Type B pancreatic cell (in vitro differentiated cells): ENCODE measurements at regions not wholly inside any gene's neighbourhood (a gene's known extent, or its start where the extent isn't known, plus 50 kb on each side); places are given as distances from the start of the nearest gene placed in this dataset.

Experiments used
- DNase-seq: peaks from one replicate; pipeline ENCODE4 v3.0.0; 2021; ENCODE audit warnings: mixed read lengths; ENCODE audit not compliant: unreplicated experiment; ENCODE audit errors: extremely low spot score
- H3K27ac Mint-ChIP-seq: 2 replicates; pipeline ENCODE4 v1.8.0; 2021; ENCODE audit warnings: mild to moderate bottlenecking, mixed read lengths
- H3K27me3 Mint-ChIP-seq: 2 replicates; pipeline ENCODE4 v1.8.0; 2021; ENCODE audit warnings: mixed read lengths
- H3K36me3 Mint-ChIP-seq: 2 replicates; pipeline ENCODE4 v1.8.0; 2021; ENCODE audit warnings: mixed read lengths
- H3K4me1 Mint-ChIP-seq: one replicate; pipeline ENCODE4 v1.8.0; 2021; ENCODE audit warnings: mixed read lengths; ENCODE audit not compliant: unreplicated experiment
- H3K4me3 Mint-ChIP-seq: 2 replicates; pipeline ENCODE4 v1.8.0; 2021; ENCODE audit warnings: mild to moderate bottlenecking, mixed read lengths
- H3K9me3 Mint-ChIP-seq: 2 replicates; pipeline ENCODE4 v1.8.0; 2021; ENCODE audit warnings: mixed read lengths
- TF ChIP-seq, protein P1 (sequence below): fragments of 200-600 bp; sonication (generic); conservative IDR thresholded peaks from 2 replicates; pipeline ENCODE4 v1.5.0; 2021; ENCODE audit warnings: antibody characterized with exemption, mild to moderate bottlenecking

DNA sequence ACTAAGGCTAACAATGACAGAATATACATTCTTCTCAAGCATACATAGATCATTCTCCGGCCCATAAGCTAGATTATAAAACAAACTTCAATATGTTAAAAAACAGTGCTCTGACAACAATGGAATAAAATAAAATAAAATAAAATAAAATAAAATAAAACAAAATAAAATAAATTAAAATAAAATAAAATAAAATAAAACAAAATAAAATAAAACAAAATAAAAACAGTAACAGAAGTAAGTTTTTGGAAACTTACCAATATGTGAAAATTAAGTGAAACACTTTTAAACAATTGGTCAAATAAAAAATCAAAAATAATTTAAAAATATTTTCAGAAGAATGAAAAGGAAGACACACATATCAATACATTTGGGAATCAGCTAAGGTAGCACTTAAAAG lies 1785.8 kb upstream of the PCDH20 start:
- DNase-seq = no peak
- Mint-ChIP-seq H3K9me3 (no peaks in the 10 kb centered on the region), H3K4me1 (no peaks in the 10 kb centered on the region), H3K36me3 (no peaks in the 10 kb centered on the region), H3K27me3 (no peaks in the 10 kb centered on the region), H3K4me3 (no peak overlapping the region), H3K27ac (no peak overlapping the region)
- TF ChIP-seq, protein P1, sequence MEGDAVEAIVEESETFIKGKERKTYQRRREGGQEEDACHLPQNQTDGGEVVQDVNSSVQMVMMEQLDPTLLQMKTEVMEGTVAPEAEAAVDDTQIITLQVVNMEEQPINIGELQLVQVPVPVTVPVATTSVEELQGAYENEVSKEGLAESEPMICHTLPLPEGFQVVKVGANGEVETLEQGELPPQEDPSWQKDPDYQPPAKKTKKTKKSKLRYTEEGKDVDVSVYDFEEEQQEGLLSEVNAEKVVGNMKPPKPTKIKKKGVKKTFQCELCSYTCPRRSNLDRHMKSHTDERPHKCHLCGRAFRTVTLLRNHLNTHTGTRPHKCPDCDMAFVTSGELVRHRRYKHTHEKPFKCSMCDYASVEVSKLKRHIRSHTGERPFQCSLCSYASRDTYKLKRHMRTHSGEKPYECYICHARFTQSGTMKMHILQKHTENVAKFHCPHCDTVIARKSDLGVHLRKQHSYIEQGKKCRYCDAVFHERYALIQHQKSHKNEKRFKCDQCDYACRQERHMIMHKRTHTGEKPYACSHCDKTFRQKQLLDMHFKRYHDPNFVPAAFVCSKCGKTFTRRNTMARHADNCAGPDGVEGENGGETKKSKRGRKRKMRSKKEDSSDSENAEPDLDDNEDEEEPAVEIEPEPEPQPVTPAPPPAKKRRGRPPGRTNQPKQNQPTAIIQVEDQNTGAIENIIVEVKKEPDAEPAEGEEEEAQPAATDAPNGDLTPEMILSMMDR = no peak

DNA sequence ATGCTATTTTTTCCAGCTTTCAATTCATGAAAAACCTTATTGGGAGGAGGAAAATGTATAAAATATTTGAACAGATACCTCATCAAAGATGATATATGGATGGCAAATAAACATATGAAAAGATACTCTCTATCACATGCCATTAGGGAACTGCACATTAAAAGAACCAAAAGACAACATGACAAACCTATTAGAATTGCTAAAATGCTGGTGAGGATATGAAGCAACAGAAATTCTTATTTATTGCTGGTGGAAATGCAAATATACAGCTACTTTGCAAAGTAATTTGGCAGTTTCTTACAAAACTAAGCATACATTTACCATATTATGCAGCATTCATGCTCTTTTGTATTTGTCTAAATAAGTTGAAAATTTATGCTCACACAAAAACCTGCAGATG lies 1783.9 kb upstream of the PCDH20 start:
- Mint-ChIP-seq H3K36me3 (no peaks in the 10 kb centered on the region), H3K4me1 (no peaks in the 10 kb centered on the region), H3K27ac (no peak overlapping the region)

DNA sequence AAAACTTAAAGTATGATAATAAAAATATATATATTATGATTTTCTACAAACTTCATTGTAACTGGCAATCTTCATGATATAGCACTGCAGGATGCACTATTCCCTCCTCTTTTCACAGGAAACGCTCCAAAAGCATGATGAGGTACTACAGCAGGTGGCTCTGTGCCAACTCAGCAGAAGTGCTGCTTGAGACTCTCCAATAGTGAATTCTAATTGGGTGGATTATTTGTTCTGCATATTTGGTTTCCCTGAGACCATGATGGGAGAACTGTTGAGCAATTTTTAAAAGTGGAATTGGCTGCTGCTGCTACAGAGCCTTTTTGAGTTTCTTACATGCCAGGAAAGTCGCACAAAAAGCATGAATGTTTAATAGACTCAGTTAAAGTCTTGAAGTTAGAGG lies 1782.4 kb upstream of the PCDH20 start:
- Mint-ChIP-seq H3K27ac (no peak overlapping the region), H3K36me3 (no peaks in the 10 kb centered on the region), H3K4me1 (no peaks in the 10 kb centered on the region), H3K9me3 (no peaks in the 10 kb centered on the region), H3K27me3 (no peaks in the 10 kb centered on the region), H3K4me3 (no peak overlapping the region)
- TF ChIP-seq, protein P1 = no peak
- DNase-seq = no peak

More for the DNA sequence above, 1783.9 kb upstream of the PCDH20 start:
- TF ChIP-seq, protein P1 = no peak
- DNase-seq = no peak
- Mint-ChIP-seq H3K4me3 (no peak overlapping the region), H3K9me3 (no peaks in the 10 kb centered on the region), H3K27me3 (no peaks in the 10 kb centered on the region)

DNA sequence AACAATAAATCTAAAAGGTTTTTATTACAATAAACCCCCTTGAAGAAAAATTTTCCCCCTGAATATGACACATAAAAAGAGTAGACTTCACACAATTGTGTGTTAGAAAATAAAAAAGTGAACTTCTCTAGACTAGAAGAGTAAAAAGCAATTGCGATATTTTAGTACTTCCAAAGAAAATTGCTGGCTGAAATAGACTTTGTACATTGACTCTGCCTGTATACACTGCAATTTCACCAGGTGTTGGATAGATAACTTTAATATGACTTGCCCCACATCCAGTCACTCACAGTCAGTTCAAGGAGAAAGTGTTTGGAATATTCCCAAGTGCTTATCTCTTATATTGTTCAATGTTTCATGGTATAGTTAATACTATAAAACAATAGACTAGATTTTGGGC lies 1780.1 kb upstream of the PCDH20 start:
- Mint-ChIP-seq H3K4me1 (peaks cover under 1% of the 10 kb centered on the region), H3K27ac (no peak overlapping the region), H3K4me3 (no peak overlapping the region), H3K9me3 (no peaks in the 10 kb centered on the region), H3K27me3 (no peaks in the 10 kb centered on the region), H3K36me3 (no peaks in the 10 kb centered on the region)
- TF ChIP-seq, protein P1 = no peak
- DNase-seq = no peak

DNA sequence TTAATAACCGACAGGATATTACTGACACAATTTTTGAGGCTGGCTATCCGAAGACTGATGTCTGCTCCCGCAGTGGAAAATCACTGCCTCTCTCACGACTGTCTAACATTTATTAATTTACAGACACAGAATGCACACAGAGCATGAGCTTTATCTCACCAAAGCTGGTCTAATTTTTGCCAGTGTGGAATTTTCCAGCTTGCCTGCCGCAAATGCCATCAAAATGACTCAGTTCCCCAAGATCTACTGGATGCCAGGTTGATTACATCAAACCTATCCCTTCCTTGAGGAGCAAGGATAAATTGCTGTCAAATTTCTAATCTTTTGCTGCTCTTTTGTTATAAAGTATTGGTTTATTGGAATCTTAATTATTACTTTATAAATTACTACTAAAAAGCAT lies 1775.1 kb upstream of the PCDH20 start:
- Mint-ChIP-seq H3K4me1 (peaks cover 9% of the 10 kb centered on the region), H3K27me3 (no peaks in the 10 kb centered on the region), H3K27ac (no peak overlapping the region), H3K4me3 (no peak overlapping the region), H3K36me3 (no peaks in the 10 kb centered on the region), H3K9me3 (no peaks in the 10 kb centered on the region)
- TF ChIP-seq, protein P1 = no peak
- no peak for DNase-seq

DNA sequence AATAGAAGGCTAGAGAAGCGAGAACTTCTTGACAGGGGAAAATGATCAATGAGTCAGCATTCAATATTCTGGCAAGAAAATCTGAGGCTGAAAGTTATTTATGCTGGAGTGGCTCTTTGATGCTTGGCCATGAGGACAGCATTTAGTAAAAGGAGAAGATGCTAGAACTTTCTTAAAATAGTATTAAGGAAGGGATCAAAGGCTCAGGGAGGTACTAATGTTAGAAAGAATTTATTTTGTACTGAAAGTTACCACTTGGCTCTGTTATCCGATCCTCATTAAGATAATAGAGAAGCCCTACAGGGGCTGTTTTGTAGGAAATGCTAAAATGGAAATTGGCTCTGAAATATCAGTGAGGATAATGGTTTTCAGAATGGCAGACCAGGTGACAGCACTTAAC lies 1774.6 kb upstream of the PCDH20 start:
- no peaks in the 10 kb centered on the region for H3K27me3 Mint-ChIP-seq
- H3K27ac Mint-ChIP-seq = no peak overlapping the region
- H3K9me3 Mint-ChIP-seq = no peaks in the 10 kb centered on the region
- no peak for DNase-seq
- TF ChIP-seq, protein P1 = no peak
- H3K36me3 Mint-ChIP-seq = no peaks in the 10 kb centered on the region
- H3K4me1 Mint-ChIP-seq = peaks cover 9% of the 10 kb centered on the region
- H3K4me3 Mint-ChIP-seq = no peak overlapping the region
